SK-N-SH treated with all-trans-retinoic acid at 6 μM for 48 hours (cell line): ENCODE measurements at regions not wholly inside any gene's neighbourhood (a gene's known extent, or its start where the extent isn't known, plus 50 kb on each side); places are given as distances from the start of the nearest gene placed in this dataset.

Experiments used
- ATAC-seq: fragments of 200-7000 bp; cut with Tn5 transposase; 3 replicates; pipeline ENCODE4 v1.9.1; 2020; ENCODE audit warnings: mild to moderate bottlenecking, moderate library complexity
- ARNTL ChIP-seq: fragments of 450-650 bp; formaldehyde crosslinking; IDR thresholded peaks from 2 replicates; pipeline ENCODE4 v1.5.0; 2020; ENCODE audit warnings: low read depth, mild to moderate bottlenecking, moderate library complexity, borderline replicate concordance
- BACH2 ChIP-seq: fragments of 250-450 bp; sonication (Bioruptor Pico); IDR thresholded peaks from 2 replicates; pipeline ENCODE4 v1.9.0; 2021; ENCODE audit warnings: mild to moderate bottlenecking, borderline replicate concordance
- CREB5 ChIP-seq: fragments of 250-450 bp; sonication (Bioruptor Pico); IDR thresholded peaks from 2 replicates; pipeline ENCODE4 v1.5.1; 2020; ENCODE audit warnings: low read depth, mild to moderate bottlenecking, moderate library complexity
- CSDC2 ChIP-seq: fragments of 250-450 bp; sonication (Bioruptor Pico); IDR thresholded peaks from 2 replicates; pipeline ENCODE4 v1.5.0; 2020; ENCODE audit warnings: mild to moderate bottlenecking, moderate library complexity
- CSRNP3 ChIP-seq: fragments of 250-450 bp; sonication (Bioruptor Pico); IDR thresholded peaks from 2 replicates; pipeline ENCODE4 v1.5.1; 2021; ENCODE audit warnings: mild to moderate bottlenecking, moderate library complexity
- ESRRG ChIP-seq: fragments of 250-450 bp; sonication (Bioruptor Pico); IDR thresholded peaks from 2 replicates; pipeline ENCODE4 v1.6.1; 2021; ENCODE audit warnings: mild to moderate bottlenecking
- ISL1 ChIP-seq: fragments of 250-450 bp; sonication (Bioruptor Pico); IDR thresholded peaks from 2 replicates; pipeline ENCODE4 v2.1.2; 2022; ENCODE audit warnings: mild to moderate bottlenecking, moderate library complexity
- PATZ1 ChIP-seq: fragments of 250-450 bp; sonication (Bioruptor Pico); IDR thresholded peaks from 2 replicates; pipeline ENCODE4 v1.8.0; 2020; ENCODE audit warnings: mild to moderate bottlenecking, moderate library complexity, borderline replicate concordance
- PPARA ChIP-seq: fragments of 250-450 bp; sonication (Bioruptor Pico); IDR thresholded peaks from 2 replicates; pipeline ENCODE4 v1.5.0; 2020; ENCODE audit warnings: mild to moderate bottlenecking, borderline replicate concordance
- SNAI2 ChIP-seq: fragments of 250-450 bp; sonication (Bioruptor Pico); IDR thresholded peaks from 2 replicates; pipeline ENCODE4 v1.5.0; 2020; ENCODE audit warnings: mild to moderate bottlenecking, moderate library complexity
- TOX ChIP-seq: fragments of 250-450 bp; sonication (Bioruptor Pico); IDR thresholded peaks from 2 replicates; pipeline ENCODE4 v1.8.0; 2021; ENCODE audit warnings: mild to moderate bottlenecking, moderate library complexity, borderline replicate concordance
- TSHZ2 ChIP-seq: fragments of 250-450 bp; sonication (Bioruptor Pico); IDR thresholded peaks from 2 replicates; pipeline ENCODE4 v1.5.0; 2020; ENCODE audit warnings: mild to moderate bottlenecking, moderate library complexity
- ZC3H10 ChIP-seq: fragments of 250-450 bp; sonication (Bioruptor Pico); IDR thresholded peaks from 2 replicates; pipeline ENCODE4 v1.5.1; 2021; ENCODE audit warnings: mild to moderate bottlenecking, moderate library complexity
- ZFP3 ChIP-seq: fragments of 250-450 bp; sonication (Bioruptor Pico); IDR thresholded peaks from 2 replicates; pipeline ENCODE4 v1.5.0; 2020; ENCODE audit warnings: mild to moderate bottlenecking, moderate library complexity
- ZFP30 ChIP-seq: fragments of 450-650 bp; formaldehyde crosslinking; IDR thresholded peaks from 2 replicates; pipeline ENCODE4 v1.5.0; 2022; ENCODE audit warnings: mild to moderate bottlenecking, moderate library complexity
- ZNF565 ChIP-seq: fragments of 450-650 bp; formaldehyde crosslinking; conservative IDR thresholded peaks from 2 replicates; pipeline ENCODE4 v1.5.0; 2020; ENCODE audit warnings: low read depth, mild to moderate bottlenecking, moderate library complexity
- ZNF70 ChIP-seq: fragments of 450-650 bp; formaldehyde crosslinking; IDR thresholded peaks from 2 replicates; pipeline ENCODE4 v1.5.0; 2020; ENCODE audit warnings: mild to moderate bottlenecking, moderate library complexity
- ZNF8 ChIP-seq: fragments of 450-650 bp; formaldehyde crosslinking; IDR thresholded peaks from 2 replicates; pipeline ENCODE4 v1.5.0; 2020; ENCODE audit warnings: mild to moderate bottlenecking, moderate library complexity

- no peak for ATAC-seq
- TF ChIP-seq CSDC2 (no peak), CREB5 (CRISPR knock-in tag) (no peak), PPARA (CRISPR knock-in tag) (no peak), CSRNP3 (CRISPR knock-in tag) (no peak), ZNF565 (CRISPR knock-in tag) (no peak), ISL1 (CRISPR knock-in tag) (no peak), ZC3H10 (no peak), ZNF8 (CRISPR knock-in tag) (no peak)
Observed at GRCh38 chr2:221002101-221002685, 569.9 kb downstream of the EPHA4 start.

GRCh38 chr2:221005338-221005737, 566.8 kb downstream of the EPHA4 start:
- no peak for ATAC-seq

More at GRCh38 chr2:221005338-221005737, 566.8 kb downstream of the EPHA4 start:
- TF ChIP-seq CSDC2 (no peak), TOX (CRISPR knock-in tag) (no peak), PATZ1 (CRISPR knock-in tag) (no peak), SNAI2 (no peak), ZFP30 (CRISPR knock-in tag) (no peak), ARNTL (CRISPR knock-in tag) (no peak), ZFP3 (CRISPR knock-in tag) (no peak), ZNF70 (CRISPR knock-in tag) (no peak), ZC3H10 (no peak), ISL1 (CRISPR knock-in tag) (no peak), TSHZ2 (CRISPR knock-in tag) (no peak), ZNF8 (CRISPR knock-in tag) (no peak), BACH2 (CRISPR knock-in tag) (no peak), ZNF565 (CRISPR knock-in tag) (no peak), ESRRG (CRISPR knock-in tag) (no peak), CREB5 (CRISPR knock-in tag) (no peak)
